OCI-LY1 (cell line): ENCODE measurements at regions not wholly inside any gene's neighbourhood (a gene's known extent, or its start where the extent isn't known, plus 50 kb on each side); places are given as distances from the start of the nearest gene placed in this dataset.

Experiments
- H2AFZ ChIP-seq: fragments of 200-600 bp; sonication (generic), shearing (Covaris generic); 2 replicates; pipeline ENCODE4 v1.6.0; 2014; ENCODE audit warnings: antibody characterized with exemption, mild to moderate bottlenecking, low read length
- H3F3A ChIP-seq: fragments of 200-600 bp; sonication (generic), shearing (Covaris generic); 2 replicates; pipeline ENCODE4 v1.6.0; 2014; ENCODE audit warnings: mild to moderate bottlenecking, antibody characterized with exemption, low read length, moderate library complexity; ENCODE audit not compliant: insufficient read depth
- H3K27ac ChIP-seq: fragments of 200-600 bp; sonication (generic); 2 replicates; pipeline ENCODE4 v1.5.1; 2014; ENCODE audit warnings: low read length, mixed run types, mild to moderate bottlenecking, low read depth; ENCODE audit not compliant: poor library complexity, severe bottlenecking
- H3K27me3 ChIP-seq: fragments of 200-600 bp; sonication (generic); 2 replicates; pipeline ENCODE4 v1.6.0; 2014; ENCODE audit warnings: antibody characterized with exemption, mild to moderate bottlenecking, low read length, moderate library complexity; ENCODE audit not compliant: insufficient read depth
- H3K36me3 ChIP-seq: fragments of 200-600 bp; sonication (generic); 2 replicates; pipeline ENCODE4 v1.6.1; 2014; ENCODE audit warnings: mild to moderate bottlenecking, antibody characterized with exemption, low read length, moderate library complexity, mixed read lengths; ENCODE audit not compliant: insufficient read depth
- H3K4me1 ChIP-seq: fragments of 200-600 bp; sonication (generic); 2 replicates; pipeline ENCODE4 v1.5.1; 2014; ENCODE audit warnings: mild to moderate bottlenecking, low read length, moderate library complexity; ENCODE audit not compliant: insufficient read depth, severe bottlenecking
- H3K4me2 ChIP-seq: fragments of 200-600 bp; sonication (generic), shearing (Covaris generic); 2 replicates; pipeline ENCODE4 v1.6.1; 2014; ENCODE audit warnings: low read length
- H3K4me3 ChIP-seq: fragments of 200-600 bp; sonication (generic); 2 replicates; pipeline ENCODE4 v1.5.1; 2014; ENCODE audit warnings: low read length, low read depth, mild to moderate bottlenecking, mixed read lengths; ENCODE audit not compliant: poor library complexity, severe bottlenecking
- H3K79me2 ChIP-seq: fragments of 200-600 bp; shearing (Covaris generic); 2 replicates; pipeline ENCODE4 v1.6.1; 2016; ENCODE audit warnings: mixed run types, low read length, mixed read lengths; ENCODE audit not compliant: insufficient read depth
- H3K9ac ChIP-seq: fragments of 200-600 bp; sonication (generic), shearing (Covaris generic); 2 replicates; pipeline ENCODE4 v1.6.1; 2014; ENCODE audit warnings: mild to moderate bottlenecking, low read length, mixed read lengths
- H3K9me2 ChIP-seq: fragments of 200-600 bp; sonication (generic), shearing (Covaris generic); 2 replicates; pipeline ENCODE4 v1.6.1; 2014; ENCODE audit warnings: low read depth, mild to moderate bottlenecking, low read length, mixed read lengths
- H3K9me3 ChIP-seq: fragments of 200-600 bp; shearing (Covaris generic); 2 replicates; pipeline ENCODE4 v1.6.1; 2014; ENCODE audit warnings: low read length, mixed read lengths
- H4K20me1 ChIP-seq: fragments of 200-600 bp; sonication (generic), shearing (Covaris generic); 2 replicates; pipeline ENCODE4 v1.6.0; 2016; ENCODE audit warnings: mild to moderate bottlenecking, low read length; ENCODE audit not compliant: insufficient read depth
- EZH2 ChIP-seq: fragments of 200-600 bp; sonication (generic), shearing (Covaris generic); IDR thresholded peaks from 2 replicates; pipeline ENCODE4 v1.8.0; 2017; ENCODE audit warnings: borderline replicate concordance, mixed run types, mild to moderate bottlenecking, antibody characterized with exemption, low read length, moderate library complexity, mixed read lengths
- TF ChIP-seq, protein P1 (sequence below): fragments of 200-600 bp; sonication (generic), shearing (Covaris generic); IDR thresholded peaks from 2 replicates; pipeline ENCODE4 v1.5.1; 2017; ENCODE audit warnings: mild to moderate bottlenecking, antibody characterized with exemption, low read length, moderate library complexity, mixed read lengths

DNA sequence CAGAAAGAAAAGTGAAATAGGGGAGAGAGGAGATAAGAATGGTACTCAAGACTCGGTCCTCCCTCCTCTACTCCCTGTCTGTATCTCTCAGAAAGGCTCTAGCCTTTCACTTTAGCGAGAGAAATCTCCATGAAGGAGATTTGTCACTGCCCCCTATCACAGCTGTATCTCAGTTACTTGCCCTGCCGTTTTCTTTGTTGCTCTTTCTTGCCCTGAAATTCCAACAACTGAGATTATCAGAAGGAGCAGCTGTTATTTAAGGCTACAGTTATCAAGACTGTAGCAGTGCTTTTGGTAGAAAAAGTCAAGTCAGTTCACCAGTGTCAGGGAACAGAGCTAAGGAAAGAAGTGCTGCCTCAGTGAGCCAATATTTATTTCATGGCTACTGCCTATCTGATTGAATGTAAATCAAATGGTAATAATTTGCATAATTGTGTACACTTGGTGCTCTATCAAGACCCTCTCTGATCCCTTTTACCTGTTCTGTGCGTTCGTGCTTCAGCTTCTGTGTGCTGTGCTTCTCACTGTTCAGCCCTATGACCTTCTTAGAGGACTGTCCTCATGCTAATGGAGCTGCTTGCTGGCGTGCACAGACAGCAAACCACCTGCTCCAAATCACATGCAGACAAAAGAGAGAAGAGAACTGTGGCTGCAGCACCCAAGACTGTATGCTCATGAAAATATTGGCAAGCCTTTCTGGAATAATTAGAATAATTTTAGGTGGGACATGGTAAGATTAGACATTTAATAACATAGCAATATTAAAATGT lies 180.2 kb upstream of the FAM3C start:
- Histone ChIP-seq H2AFZ (no peak overlapping the region), H3K4me1 (no peaks in the 10 kb centered on the region), H3K79me2 (no peaks in the 10 kb centered on the region), H3K9me2 (no peaks in the 10 kb centered on the region), H3K4me2 (no peak overlapping the region), H3K27ac (no peak overlapping the region), H3K27me3 (0 out of 2 replicates have a peak, but pooled peaks cover 4% of the 10 kb centered on the region), H3K9me3 (no peaks in the 10 kb centered on the region), H4K20me1 (no peaks in the 10 kb centered on the region), H3F3A (no peaks in the 10 kb centered on the region), H3K36me3 (no peaks in the 10 kb centered on the region), H3K4me3 (no peak overlapping the region), H3K9ac (no peak overlapping the region)
- TF ChIP-seq, protein P1, sequence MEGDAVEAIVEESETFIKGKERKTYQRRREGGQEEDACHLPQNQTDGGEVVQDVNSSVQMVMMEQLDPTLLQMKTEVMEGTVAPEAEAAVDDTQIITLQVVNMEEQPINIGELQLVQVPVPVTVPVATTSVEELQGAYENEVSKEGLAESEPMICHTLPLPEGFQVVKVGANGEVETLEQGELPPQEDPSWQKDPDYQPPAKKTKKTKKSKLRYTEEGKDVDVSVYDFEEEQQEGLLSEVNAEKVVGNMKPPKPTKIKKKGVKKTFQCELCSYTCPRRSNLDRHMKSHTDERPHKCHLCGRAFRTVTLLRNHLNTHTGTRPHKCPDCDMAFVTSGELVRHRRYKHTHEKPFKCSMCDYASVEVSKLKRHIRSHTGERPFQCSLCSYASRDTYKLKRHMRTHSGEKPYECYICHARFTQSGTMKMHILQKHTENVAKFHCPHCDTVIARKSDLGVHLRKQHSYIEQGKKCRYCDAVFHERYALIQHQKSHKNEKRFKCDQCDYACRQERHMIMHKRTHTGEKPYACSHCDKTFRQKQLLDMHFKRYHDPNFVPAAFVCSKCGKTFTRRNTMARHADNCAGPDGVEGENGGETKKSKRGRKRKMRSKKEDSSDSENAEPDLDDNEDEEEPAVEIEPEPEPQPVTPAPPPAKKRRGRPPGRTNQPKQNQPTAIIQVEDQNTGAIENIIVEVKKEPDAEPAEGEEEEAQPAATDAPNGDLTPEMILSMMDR = no peak
- TF ChIP-seq EZH2 = no peak

DNA sequence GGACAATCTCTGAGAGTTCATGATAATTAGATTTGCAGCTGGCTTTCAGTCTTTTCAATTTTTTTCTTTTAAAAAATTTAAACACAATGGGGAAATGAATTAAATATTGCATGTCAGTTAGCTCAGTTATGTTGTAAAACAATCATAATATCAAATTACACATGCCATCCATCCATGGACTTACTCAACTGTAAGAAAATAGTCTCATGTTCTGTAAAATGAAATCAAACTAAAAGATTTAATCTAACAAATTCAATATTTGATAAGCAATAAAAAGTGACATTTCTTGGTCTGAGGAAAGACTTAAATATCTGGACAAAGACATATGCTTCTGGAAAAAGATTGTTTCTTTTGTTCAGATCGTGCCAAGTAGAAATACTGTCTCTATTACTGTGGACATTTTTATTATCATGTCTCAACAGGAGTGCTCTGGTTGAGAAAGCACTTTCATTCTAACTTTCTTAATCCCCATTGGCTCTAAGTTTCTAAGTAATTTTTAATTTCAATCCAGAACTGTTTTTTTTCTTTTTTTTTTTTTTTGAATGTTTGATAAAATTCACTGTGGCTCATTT lies 179.2 kb upstream of the FAM3C start:
- no peaks in the 10 kb centered on the region for H4K20me1 ChIP-seq
- H3K9ac ChIP-seq = no peak overlapping the region
- 0 out of 2 replicates have a peak, but pooled peaks cover 4% of the 10 kb centered on the region for H3K27me3 ChIP-seq
- H3K27ac ChIP-seq = no peak overlapping the region
- no peak overlapping the region for H3K4me2 ChIP-seq
- no peaks in the 10 kb centered on the region for H3K79me2 ChIP-seq
- no peaks in the 10 kb centered on the region for H3K4me1 ChIP-seq
- no peaks in the 10 kb centered on the region for H3K36me3 ChIP-seq
- H3K4me3 ChIP-seq = no peak overlapping the region
- TF ChIP-seq, protein P1 = no peak
- no peaks in the 10 kb centered on the region for H3F3A ChIP-seq
- no peaks in the 10 kb centered on the region for H3K9me3 ChIP-seq
- no peaks in the 10 kb centered on the region for H3K9me2 ChIP-seq
- H2AFZ ChIP-seq = no peak overlapping the region

DNA sequence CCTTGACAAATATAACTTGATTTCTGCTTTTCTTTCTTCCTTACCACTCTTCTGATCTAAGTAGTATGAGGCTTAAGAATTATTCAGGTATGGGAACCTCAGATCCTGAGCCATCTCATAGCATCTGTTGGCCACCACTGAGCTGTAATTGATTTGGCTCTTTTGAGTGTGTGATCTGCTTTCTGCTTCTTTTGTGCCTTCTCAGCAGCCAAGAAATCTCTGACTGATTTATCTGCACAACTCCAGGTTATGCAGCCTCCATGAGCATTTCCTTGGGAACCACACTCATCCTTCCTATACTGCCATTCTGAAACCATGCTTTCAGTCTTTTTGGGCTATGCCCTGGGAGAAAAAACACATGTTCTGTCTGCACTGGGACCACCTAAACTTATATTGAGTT lies 178.0 kb upstream of the FAM3C start:
- Histone ChIP-seq H3K27ac (no peak overlapping the region), H3K4me2 (no peak overlapping the region), H3K27me3 (0 out of 2 replicates have a peak, but pooled peaks cover 4% of the 10 kb centered on the region), H3K4me1 (no peaks in the 10 kb centered on the region), H3K4me3 (no peak overlapping the region), H3K79me2 (no peaks in the 10 kb centered on the region), H4K20me1 (no peaks in the 10 kb centered on the region), H3K9me3 (no peaks in the 10 kb centered on the region), H3F3A (no peaks in the 10 kb centered on the region), H2AFZ (no peak overlapping the region), H3K9ac (no peak overlapping the region), H3K36me3 (no peaks in the 10 kb centered on the region), H3K9me2 (no peaks in the 10 kb centered on the region)
- TF ChIP-seq EZH2 = no peak
- TF ChIP-seq, protein P1 = no peak
